HFFc6 (cell line): ENCODE measurements at regions not wholly inside any gene's neighbourhood (a gene's known extent, or its start where the extent isn't known, plus 50 kb on each side); places are given as distances from the start of the nearest gene placed in this dataset.

Experiments used
- DNase-seq: peaks from one replicate; pipeline ENCODE4 v3.0.0-alpha.2; 2018
- H3K27ac Mint-ChIP-seq: 2 replicates; pipeline ENCODE4 v1.8.0; 2020; ENCODE audit warnings: mild to moderate bottlenecking, mixed read lengths
- H3K27me3 Mint-ChIP-seq: 2 replicates; pipeline ENCODE4 v1.8.0; 2021; ENCODE audit warnings: mild to moderate bottlenecking, moderate library complexity, mixed read lengths; ENCODE audit not compliant: insufficient read depth
- H3K36me3 Mint-ChIP-seq: 2 replicates; pipeline ENCODE4 v1.8.0; 2021; ENCODE audit warnings: low read depth, mixed read lengths
- H3K4me1 Mint-ChIP-seq: 2 replicates; pipeline ENCODE4 v1.8.0; 2020; ENCODE audit warnings: low read depth, mixed read lengths
- H3K4me3 Mint-ChIP-seq: 2 replicates; pipeline ENCODE4 v1.8.0; 2020; ENCODE audit warnings: mild to moderate bottlenecking, moderate library complexity, mixed read lengths
- H3K9me3 Mint-ChIP-seq: 2 replicates; pipeline ENCODE4 v1.8.0; 2020; ENCODE audit warnings: mild to moderate bottlenecking, mixed read lengths
- CTCF ChIP-seq: fragments of 200-600 bp; sonication (generic); IDR thresholded peaks from 2 replicates; pipeline ENCODE4 v1.5.0; 2021; ENCODE audit warnings: antibody characterized with exemption, mild to moderate bottlenecking

DNA sequence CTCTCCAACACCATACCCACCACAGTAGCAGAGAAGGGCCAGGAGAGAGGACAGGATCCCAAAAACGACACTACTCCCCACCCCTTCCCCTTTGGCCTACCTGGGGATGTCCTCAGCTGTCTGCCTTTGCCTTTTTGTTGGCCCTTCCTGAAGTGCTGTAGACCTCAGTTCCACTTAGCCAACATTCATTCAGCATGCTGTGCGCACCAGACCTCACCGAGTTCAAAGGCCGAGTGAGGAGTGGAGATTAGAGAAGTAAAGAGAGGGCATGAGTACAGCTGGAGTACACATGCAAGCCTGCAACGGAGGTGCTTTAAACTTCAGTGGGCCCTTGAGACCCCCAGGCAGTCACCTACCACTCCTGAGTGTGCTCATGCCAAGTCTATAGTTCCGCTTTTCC is 99.0 kb downstream of the TEX26 start:
- no peaks in the 10 kb centered on the region for H3K9me3 Mint-ChIP-seq
- DNase-seq = no peak
- no peak overlapping the region for H3K4me3 Mint-ChIP-seq
- no peaks in the 10 kb centered on the region for H3K36me3 Mint-ChIP-seq
- TF ChIP-seq CTCF = no peak
- H3K27ac Mint-ChIP-seq = no peak overlapping the region
- no peaks in the 10 kb centered on the region for H3K4me1 Mint-ChIP-seq
- H3K27me3 Mint-ChIP-seq = peaks cover 48% of the 10 kb centered on the region

DNA sequence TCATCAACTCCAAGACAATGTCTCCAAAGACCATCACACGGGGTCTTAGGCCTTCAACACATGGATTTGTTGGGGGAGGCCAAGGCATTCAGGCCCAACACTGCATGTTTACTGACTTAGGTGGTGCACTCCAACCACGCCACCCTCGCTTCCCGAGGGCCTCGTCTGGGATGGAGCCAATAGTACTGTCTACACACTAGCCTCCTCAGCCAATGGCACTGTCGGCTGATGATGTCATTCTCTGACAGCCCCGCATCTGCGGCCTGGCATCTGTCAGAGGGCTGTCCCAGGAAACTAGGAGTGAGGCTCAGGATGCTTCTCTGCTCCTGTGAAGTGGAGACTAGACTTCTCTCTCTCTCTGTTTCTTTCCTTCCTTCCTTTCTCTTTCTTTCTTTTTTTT is 96.6 kb downstream of the TEX26 start:
- no peak for DNase-seq
- Mint-ChIP-seq H3K27ac (no peak overlapping the region), H3K36me3 (no peaks in the 10 kb centered on the region), H3K9me3 (no peaks in the 10 kb centered on the region), H3K27me3 (peaks cover 41% of the 10 kb centered on the region), H3K4me3 (no peak overlapping the region), H3K4me1 (no peaks in the 10 kb centered on the region)
- TF ChIP-seq CTCF = no peak

DNA sequence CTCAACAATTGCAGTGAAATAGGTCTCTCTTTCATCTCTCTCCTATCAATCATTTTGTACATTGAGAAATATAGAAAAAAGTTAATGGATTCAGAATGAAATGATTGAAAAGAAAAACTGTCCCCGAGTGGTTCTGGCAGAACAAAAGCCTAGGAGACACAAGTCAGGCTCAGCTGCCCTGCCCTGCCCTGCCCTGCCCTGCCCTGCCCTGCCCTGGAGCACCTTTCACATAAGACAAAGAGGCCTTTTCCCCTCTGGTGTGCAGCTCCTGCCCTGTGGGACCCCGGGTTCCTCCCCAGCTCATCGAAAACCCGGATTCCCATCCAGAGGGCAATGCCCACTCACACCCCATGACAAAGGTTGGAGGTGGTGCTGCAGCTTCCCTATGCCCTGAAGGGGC is 94.7 kb downstream of the TEX26 start:
- H3K9me3 Mint-ChIP-seq = no peaks in the 10 kb centered on the region
- no peak for DNase-seq

More for the DNA sequence above, 94.7 kb downstream of the TEX26 start:
- Mint-ChIP-seq H3K36me3 (no peaks in the 10 kb centered on the region), H3K4me3 (no peak overlapping the region), H3K4me1 (peaks cover 10% of the 10 kb centered on the region), H3K27me3 (peaks cover 35% of the 10 kb centered on the region), H3K27ac (no peak overlapping the region)
- no peak for TF ChIP-seq CTCF
